ENCODE measurements at regions not wholly inside any gene's neighbourhood (a gene's known extent, or its start where the extent isn't known, plus 50 kb on each side); places are given as distances from the start of the nearest gene placed in this dataset.

- TF ChIP-seq CTCF (IDR thresholded peaks at IDR 0.05) = no peak
- H3K27me3 Mint-ChIP-seq = peaks cover 19% of the 10 kb centered on the region
- H3K27ac ChIP-seq (ENCODE audit: low read depth in 1 of 2, low read length in 2 of 2) = no peak overlapping the region
- no peaks in the 10 kb centered on the region for H3K9me3 ChIP-seq (ENCODE audit: control insufficient read depth in 1 of 2, insufficient read depth in 1 of 2, low read length in 2 of 2)
- DNase-seq (no peak), ATAC-seq (ENCODE audit: poor library complexity) (no peak)
- H3K27ac Mint-ChIP-seq = no peak overlapping the region
- no peaks in the 10 kb centered on the region for H3K4me1 ChIP-seq (ENCODE audit: insufficient read depth, low read length)
- POLR2A ChIA-PET = no interaction called here
- intact Hi-C loops (cut with DNase I, micrococcal nuclease) = no loop called here
- H3K4me3 Mint-ChIP-seq = no peak overlapping the region
- H3K4me3 ChIP-seq (ENCODE audit: low read length) = no peak overlapping the region
- no peaks in the 10 kb centered on the region for H3K36me3 ChIP-seq (ENCODE audit: insufficient read depth, low read length)
- CTCF ChIA-PET = no interaction called here
- no peaks in the 10 kb centered on the region for H3K36me3 Mint-ChIP-seq (ENCODE audit: low read depth)
- no peaks in the 10 kb centered on the region for H3K4me1 Mint-ChIP-seq (ENCODE audit: low read depth)
- H3K9me3 Mint-ChIP-seq = no peaks in the 10 kb centered on the region
- H3K27me3 ChIP-seq (ENCODE audit: control insufficient read depth in 1 of 2, insufficient read depth in 2 of 2, low read length in 2 of 2) = no peaks in the 10 kb centered on the region
These were observed 158.3 kb upstream of the OGFRL1 start for GRCh38 chr6:71130277-71130676.

GRCh38 chr6:71134929-71135642, 153.5 kb upstream of the OGFRL1 start:
- Mint-ChIP-seq H3K27me3 (peaks cover 34% of the 10 kb centered on the region), H3K9me3 (peaks cover 2% of the 10 kb centered on the region), H3K36me3 (ENCODE audit: low read depth) (no peaks in the 10 kb centered on the region), H3K27ac (no peak overlapping the region), H3K4me1 (ENCODE audit: low read depth) (no peaks in the 10 kb centered on the region), H3K4me3 (no peak overlapping the region)
- Histone ChIP-seq H3K27me3 (ENCODE audit: control insufficient read depth in 1 of 2, insufficient read depth in 2 of 2, low read length in 2 of 2) (no peaks in the 10 kb centered on the region), H3K4me3 (ENCODE audit: low read length) (no peak overlapping the region), H3K36me3 (ENCODE audit: insufficient read depth, low read length) (no peaks in the 10 kb centered on the region), H3K4me1 (ENCODE audit: insufficient read depth, low read length) (no peaks in the 10 kb centered on the region), H3K27ac (ENCODE audit: low read depth in 1 of 2, low read length in 2 of 2) (no peak overlapping the region), H3K9me3 (ENCODE audit: control insufficient read depth in 1 of 2, insufficient read depth in 1 of 2, low read length in 2 of 2) (peaks cover 0 to 5% of the 10 kb centered on the region in 2 experiments)
- DNase-seq (no peak), ATAC-seq (ENCODE audit: poor library complexity) (no peak)
- intact Hi-C loops (cut with DNase I, micrococcal nuclease) = no loop called here
- ChIA-PET POLR2A (no interaction called here), CTCF (no interaction called here)
- TF ChIP-seq CTCF (IDR thresholded peaks at IDR 0.05) = no peak

- H3K4me1 Mint-ChIP-seq (ENCODE audit: low read depth) = no peaks in the 10 kb centered on the region
- peaks cover 7% of the 10 kb centered on the region for H3K9me3 Mint-ChIP-seq
- ChIA-PET POLR2A (no interaction called here), CTCF (no interaction called here)
- no peak overlapping the region for H3K27ac Mint-ChIP-seq
- Histone ChIP-seq H3K27me3 (ENCODE audit: control insufficient read depth in 1 of 2, insufficient read depth in 2 of 2, low read length in 2 of 2) (no peaks in the 10 kb centered on the region), H3K4me1 (ENCODE audit: insufficient read depth, low read length) (no peaks in the 10 kb centered on the region), H3K27ac (ENCODE audit: low read depth in 1 of 2, low read length in 2 of 2) (no peak overlapping the region), H3K9me3 (ENCODE audit: control insufficient read depth in 1 of 2, insufficient read depth in 1 of 2, low read length in 2 of 2) (peaks cover 0 to 5% of the 10 kb centered on the region in 2 experiments), H3K4me3 (ENCODE audit: low read length) (no peak overlapping the region), H3K36me3 (ENCODE audit: insufficient read depth, low read length) (no peaks in the 10 kb centered on the region)
- DNase-seq (no peak), ATAC-seq (ENCODE audit: poor library complexity) (no peak)
- intact Hi-C loops (cut with DNase I, micrococcal nuclease) = no loop called here
- peaks cover 34% of the 10 kb centered on the region for H3K27me3 Mint-ChIP-seq
- TF ChIP-seq CTCF (IDR thresholded peaks at IDR 0.05) = no peak
- H3K36me3 Mint-ChIP-seq (ENCODE audit: low read depth) = no peaks in the 10 kb centered on the region
- H3K4me3 Mint-ChIP-seq = no peak overlapping the region
These were observed 150.6 kb upstream of the OGFRL1 start for GRCh38 chr6:71137973-71138372.

Measured in CD4-positive, alpha-beta T cell (primary cell).